ENCODE measurements at regions not wholly inside any gene's neighbourhood (a gene's known extent, or its start where the extent isn't known, plus 50 kb on each side); places are given as distances from the start of the nearest gene placed in this dataset.

- no peak overlapping the region for H3K27ac ChIP-seq (ENCODE audit: low read depth in 2 of 2, low read length in 2 of 2)
- no peaks in the 10 kb centered on the region for H3K9me3 ChIP-seq (ENCODE audit: control insufficient read depth in 2 of 3, insufficient read depth in 1 of 3, low read length in 3 of 3)
- no peak for TF ChIP-seq CTCF (IDR thresholded peaks at IDR 0.05; ENCODE audit: borderline replicate concordance, extremely low read depth, insufficient read depth)
- H3K4me3 ChIP-seq (ENCODE audit: low read length in 3 of 3) = no peak overlapping the region
- no peaks in the 10 kb centered on the region for H3K27me3 ChIP-seq (ENCODE audit: control insufficient read depth, insufficient read depth, low read length)
- no peak for FAIRE-seq
- no peaks in the 10 kb centered on the region for H3K36me3 ChIP-seq (ENCODE audit: control insufficient read depth in 2 of 3, insufficient read depth in 3 of 3, low read length in 3 of 3)
- H3K9ac ChIP-seq (ENCODE audit: low read length in 3 of 3) = no peak overlapping the region
- H3K4me1 ChIP-seq (ENCODE audit: control insufficient read depth in 2 of 3, insufficient read depth in 2 of 3, low read depth in 1 of 3, low read length in 3 of 3) = no peaks in the 10 kb centered on the region
- DNase-seq = no peak
- intact Hi-C loops (cut with DNase I) = no loop called here
These were observed 854.0 kb downstream of the LRFN5 start for GRCh38 chr14:42460673-42461072.

GRCh38 chr14:42459171-42459685 is 852.6 kb downstream of the LRFN5 start:
- Histone ChIP-seq H3K36me3 (ENCODE audit: control insufficient read depth in 2 of 3, insufficient read depth in 3 of 3, low read length in 3 of 3) (no peaks in the 10 kb centered on the region), H3K9ac (ENCODE audit: low read length in 3 of 3) (no peak overlapping the region), H3K27ac (ENCODE audit: low read depth in 2 of 2, low read length in 2 of 2) (no peak overlapping the region), H3K4me3 (ENCODE audit: low read length in 3 of 3) (no peak overlapping the region), H3K27me3 (ENCODE audit: control insufficient read depth, insufficient read depth, low read length) (no peaks in the 10 kb centered on the region), H3K4me1 (ENCODE audit: control insufficient read depth in 2 of 3, insufficient read depth in 2 of 3, low read depth in 1 of 3, low read length in 3 of 3) (no peaks in the 10 kb centered on the region), H3K9me3 (ENCODE audit: control insufficient read depth in 2 of 3, insufficient read depth in 1 of 3, low read length in 3 of 3) (no peaks in the 10 kb centered on the region)
- intact Hi-C loops (cut with DNase I) = no loop called here
- DNase-seq = no peak
- FAIRE-seq = no peak
- TF ChIP-seq CTCF (IDR thresholded peaks at IDR 0.05; ENCODE audit: borderline replicate concordance, extremely low read depth, insufficient read depth) = no peak

GRCh38 chr14:42441615-42442014 is 834.9 kb downstream of the LRFN5 start:
- no peaks in the 10 kb centered on the region for H3K4me1 ChIP-seq (ENCODE audit: control insufficient read depth in 2 of 3, insufficient read depth in 2 of 3, low read depth in 1 of 3, low read length in 3 of 3)
- FAIRE-seq (no peak), DNase-seq (no peak)
- no peaks in the 10 kb centered on the region for H3K27me3 ChIP-seq (ENCODE audit: control insufficient read depth, insufficient read depth, low read length)
- H3K9ac ChIP-seq (ENCODE audit: low read length in 3 of 3) = no peak overlapping the region
- H3K27ac ChIP-seq (ENCODE audit: low read depth in 2 of 2, low read length in 2 of 2) = no peak overlapping the region
- intact Hi-C loops (cut with DNase I) = no loop called here
- no peak for TF ChIP-seq CTCF (IDR thresholded peaks at IDR 0.05; ENCODE audit: borderline replicate concordance, extremely low read depth, insufficient read depth)
- H3K4me3 ChIP-seq (ENCODE audit: low read length in 3 of 3) = no peak overlapping the region
- H3K9me3 ChIP-seq (ENCODE audit: control insufficient read depth in 2 of 3, insufficient read depth in 1 of 3, low read length in 3 of 3) = no peaks in the 10 kb centered on the region
- no peaks in the 10 kb centered on the region for H3K36me3 ChIP-seq (ENCODE audit: control insufficient read depth in 2 of 3, insufficient read depth in 3 of 3, low read length in 3 of 3)

- H3K9me3 ChIP-seq (ENCODE audit: control insufficient read depth in 2 of 3, insufficient read depth in 1 of 3, low read length in 3 of 3) = no peaks in the 10 kb centered on the region
- TF ChIP-seq CTCF (IDR thresholded peaks at IDR 0.05; ENCODE audit: borderline replicate concordance, extremely low read depth, insufficient read depth) = no peak
- DNase-seq (no peak), FAIRE-seq (no peak)
- no peak overlapping the region for H3K9ac ChIP-seq (ENCODE audit: low read length in 3 of 3)
- no peaks in the 10 kb centered on the region for H3K36me3 ChIP-seq (ENCODE audit: control insufficient read depth in 2 of 3, insufficient read depth in 3 of 3, low read length in 3 of 3)
- no peaks in the 10 kb centered on the region for H3K4me1 ChIP-seq (ENCODE audit: control insufficient read depth in 2 of 3, insufficient read depth in 2 of 3, low read depth in 1 of 3, low read length in 3 of 3)
- no peak overlapping the region for H3K4me3 ChIP-seq (ENCODE audit: low read length in 3 of 3)
- no peaks in the 10 kb centered on the region for H3K27me3 ChIP-seq (ENCODE audit: control insufficient read depth, insufficient read depth, low read length)
- no peak overlapping the region for H3K27ac ChIP-seq (ENCODE audit: low read depth in 2 of 2, low read length in 2 of 2)
- intact Hi-C loops (cut with DNase I) = no loop called here
These were observed 831.1 kb downstream of the LRFN5 start for GRCh38 chr14:42437809-42438208.

All from kidney (tissue), 13 donors.